GM18867 (cell line): ENCODE measurements at regions not wholly inside any gene's neighbourhood (a gene's known extent, or its start where the extent isn't known, plus 50 kb on each side); places are given as distances from the start of the nearest gene placed in this dataset.
"Not testable (repeated sequence)": the region's sequence is repeated elsewhere in the genome, so short reads cannot be mapped to it uniquely, and the experiment has no call there.

Experiments used
- ATAC-seq: cut with Tn5 transposase; IDR thresholded peaks from one replicate; pipeline ENCODE4 v1.9.1; 2021; ENCODE audit warnings: mild to moderate bottlenecking, moderate library complexity; ENCODE audit not compliant: unreplicated experiment

DNA sequence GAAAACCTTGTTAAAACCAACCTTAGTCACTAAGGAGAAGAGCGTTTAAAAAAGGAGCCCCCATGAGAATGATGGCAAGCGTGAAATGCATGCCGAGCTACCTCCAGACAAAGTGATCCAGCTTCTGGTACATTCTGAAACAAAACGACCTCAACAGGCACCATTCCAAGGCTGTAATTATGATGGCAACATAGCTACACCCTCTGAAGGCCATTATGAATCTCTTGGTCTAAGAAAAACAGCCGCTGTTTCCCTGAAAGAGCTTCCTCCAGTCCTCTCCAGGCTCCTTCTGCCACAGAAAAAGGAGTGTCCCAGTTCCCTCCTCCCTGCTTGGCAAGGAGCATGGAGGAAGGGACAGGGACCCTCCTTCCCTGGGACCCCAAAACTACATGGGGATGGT is 50.0 kb upstream of the ABLIM1 start:
- ATAC-seq: no peak

DNA sequence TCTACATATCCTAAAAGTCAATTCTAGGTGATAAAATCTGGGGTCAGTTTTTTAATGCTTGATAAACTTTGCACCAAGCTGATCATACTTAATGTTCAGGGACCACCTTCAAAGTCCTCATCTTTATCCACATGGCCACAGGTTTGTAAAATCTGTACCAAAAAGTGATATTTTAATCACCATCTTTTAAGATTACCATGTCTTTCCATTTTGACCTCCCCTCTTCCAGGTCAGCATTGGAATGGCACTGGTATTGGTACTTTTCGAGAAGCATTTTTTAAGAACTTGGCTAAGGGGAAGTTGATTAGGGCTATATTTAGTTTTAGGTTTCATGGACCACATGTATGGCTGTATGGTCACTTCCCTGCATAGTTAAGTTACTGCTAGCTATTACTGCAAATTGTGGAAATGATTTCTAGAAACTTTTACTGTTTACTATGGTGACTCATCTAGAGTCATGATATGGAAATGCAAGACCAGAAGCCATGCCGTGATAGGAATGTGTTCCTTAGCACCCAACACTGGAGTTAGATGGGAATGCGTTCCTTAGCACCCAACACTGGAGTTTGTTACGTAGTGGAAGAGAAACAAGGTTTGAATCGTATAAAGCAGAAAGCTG is 50.8 kb upstream of the ABLIM1 start:
- no peak for ATAC-seq

DNA sequence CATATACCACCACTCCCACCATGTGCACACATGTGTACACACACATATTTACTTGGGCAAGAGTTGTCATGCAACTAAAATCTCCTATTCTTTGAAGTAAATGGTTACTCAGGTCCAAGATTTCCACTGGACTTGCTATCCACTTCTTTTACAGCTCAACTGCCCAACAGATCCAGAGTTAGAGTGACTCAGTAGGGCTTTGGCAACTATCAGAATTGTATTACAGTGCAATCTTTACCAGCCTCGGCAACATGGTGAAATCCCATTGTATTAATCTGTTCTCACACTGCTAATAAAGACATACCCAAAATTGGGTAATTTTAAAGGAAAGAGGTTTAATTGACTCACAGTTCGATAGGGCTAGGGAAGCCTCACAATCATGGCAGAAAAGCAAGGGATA is 51.9 kb upstream of the ABLIM1 start:
- ATAC-seq: no peak

DNA sequence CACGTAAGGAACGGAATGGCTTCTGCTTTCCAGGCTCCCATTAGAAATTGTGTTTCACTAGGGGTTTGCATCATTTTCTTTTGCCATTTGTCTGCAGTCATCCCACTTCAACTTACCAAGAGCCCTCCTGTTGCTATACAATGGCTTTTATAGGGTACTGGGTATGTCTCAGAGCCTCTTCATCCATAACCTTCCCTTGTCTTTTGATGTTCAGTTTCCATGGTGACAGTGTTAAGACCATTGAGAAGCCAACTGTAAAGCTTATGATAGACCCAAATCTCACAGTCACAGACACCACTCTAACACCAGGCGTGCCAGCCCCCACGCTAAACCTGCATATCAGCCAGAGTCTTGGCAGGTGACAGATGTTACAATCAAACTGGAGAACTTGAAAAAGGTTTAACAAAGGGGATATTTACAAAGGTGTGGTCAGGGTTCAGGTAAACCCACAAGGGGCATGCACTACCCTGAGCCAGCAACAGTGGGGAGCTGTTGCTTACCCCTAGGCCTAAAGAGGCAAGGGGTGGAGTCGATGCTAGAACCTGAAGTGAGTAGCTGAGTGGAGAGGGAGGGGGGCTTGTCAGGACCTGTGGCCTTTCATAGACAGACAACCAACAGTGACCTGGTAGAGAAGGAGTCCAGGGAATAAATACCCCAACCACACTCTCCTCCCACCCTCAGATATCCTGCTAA is 53.2 kb upstream of the ABLIM1 start:
- no peak for ATAC-seq

DNA sequence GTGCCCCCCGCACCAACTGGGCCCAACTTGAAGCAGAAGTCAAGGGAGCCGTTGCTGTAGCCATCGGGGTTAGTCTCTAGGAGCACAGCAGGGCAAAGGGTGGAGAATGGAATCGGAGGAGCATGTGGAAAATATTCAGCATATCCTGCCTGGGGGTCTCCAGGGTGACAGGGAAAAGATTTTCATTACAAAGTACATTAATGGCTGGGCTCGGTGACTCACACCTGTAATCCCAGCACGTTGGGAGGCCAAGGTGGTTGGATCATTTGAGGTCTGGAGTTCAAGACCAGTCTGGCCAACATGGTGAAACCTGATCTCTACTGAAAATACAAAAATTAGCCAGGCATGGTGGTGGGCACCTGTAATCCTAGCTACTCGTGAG is 53.8 kb upstream of the ABLIM1 start:
- no peak for ATAC-seq

DNA sequence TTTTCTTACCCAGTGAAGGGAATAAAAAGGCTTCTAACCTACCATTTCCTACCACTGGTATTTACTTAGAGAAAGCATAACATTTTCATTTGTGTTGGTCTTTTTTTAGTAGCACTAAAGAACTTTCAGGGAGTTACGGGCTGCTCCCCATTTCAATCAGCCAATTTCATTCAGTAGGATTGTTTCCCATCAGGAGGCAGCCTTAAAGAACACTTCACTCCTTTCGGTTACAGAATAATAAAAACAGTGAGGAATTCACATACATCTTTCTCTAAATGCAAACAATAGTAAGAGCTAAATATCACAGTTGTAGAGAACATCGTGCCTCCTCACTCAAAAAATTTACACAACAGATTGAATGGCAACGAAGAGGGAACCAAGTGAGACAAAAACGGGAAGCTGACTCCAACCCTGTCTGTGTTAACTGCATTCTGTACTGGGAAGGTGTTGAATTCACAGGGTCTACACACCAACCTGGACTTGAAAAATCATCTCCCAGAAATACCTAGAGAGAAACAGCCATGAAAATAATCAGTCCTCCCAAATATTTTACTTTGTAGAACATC is 55.5 kb upstream of the ABLIM1 start:
- ATAC-seq: no peak

DNA sequence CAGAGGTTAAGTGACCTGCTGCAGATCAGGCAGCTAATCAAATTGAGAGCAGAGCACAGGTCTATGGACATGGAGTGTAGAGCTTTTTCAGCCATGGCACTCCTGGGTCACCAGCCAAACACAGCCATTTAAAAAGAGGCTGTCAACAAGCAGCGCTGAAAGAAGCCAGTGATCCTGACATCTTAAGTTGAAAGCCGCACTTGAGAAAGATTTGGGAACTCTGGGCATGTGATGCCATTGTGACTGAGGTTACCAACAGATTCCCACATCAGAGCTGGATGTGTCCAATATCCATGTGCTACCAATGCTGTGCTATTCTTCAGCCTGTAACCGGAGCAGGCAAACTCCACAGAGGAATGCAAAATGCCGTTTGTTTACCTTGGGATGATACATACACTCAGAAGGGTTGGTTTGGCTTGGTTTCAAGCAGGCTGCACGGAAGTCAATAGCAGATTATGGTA is 56.2 kb upstream of the ABLIM1 start:
- no peak for ATAC-seq

DNA sequence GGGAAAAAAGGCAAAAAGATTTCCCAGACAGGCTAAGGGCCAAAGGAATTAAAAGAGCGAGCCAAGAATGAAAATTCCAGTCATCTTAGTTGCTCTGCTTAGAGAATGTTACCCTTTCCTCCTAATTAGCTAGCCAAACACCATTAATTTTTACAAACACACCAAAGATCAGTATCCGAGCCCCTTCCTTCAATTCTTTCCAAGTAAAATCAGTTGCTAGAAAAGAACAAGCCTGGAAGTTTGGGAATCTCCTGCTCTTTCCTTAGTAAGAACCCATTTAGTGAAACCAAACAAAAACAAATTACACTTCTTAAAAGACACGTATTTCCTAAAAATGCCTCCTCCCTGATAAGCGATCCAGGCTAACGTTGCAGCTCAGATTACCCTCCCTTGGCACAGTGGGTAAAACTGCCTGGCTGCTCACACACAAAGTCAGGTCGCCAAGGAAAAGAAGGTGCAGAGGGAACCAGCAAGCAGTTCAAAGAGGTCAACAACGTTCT is 57.1 kb upstream of the ABLIM1 start:
- ATAC-seq: no peak

DNA sequence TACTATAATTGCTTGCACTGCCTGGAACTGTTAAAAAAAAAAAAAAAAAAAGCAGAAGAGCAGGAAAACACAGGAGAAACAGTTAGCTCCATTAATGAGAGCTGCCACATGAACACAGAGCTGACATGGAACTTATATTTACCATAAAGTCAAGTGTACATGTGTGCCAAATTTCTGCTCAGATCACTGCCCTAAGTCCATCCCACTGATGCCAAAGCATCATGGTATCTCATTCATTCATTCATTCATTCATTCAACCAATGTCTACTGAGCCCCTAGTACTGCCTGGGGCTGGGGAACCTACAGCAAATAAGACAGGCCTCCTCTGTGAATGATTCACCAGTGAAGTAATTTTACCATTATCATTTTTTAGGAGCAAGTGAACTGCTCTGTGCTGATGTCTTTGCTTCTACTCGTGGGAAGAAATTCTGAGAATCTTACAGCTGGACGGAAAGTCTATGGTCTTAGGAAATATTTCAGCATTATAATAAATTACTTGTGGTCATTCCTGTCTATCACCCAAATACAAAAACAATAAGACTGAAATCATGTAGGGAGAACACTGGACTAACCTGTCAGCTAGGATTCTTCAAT is 58.8 kb upstream of the ABLIM1 start:
- no peak for ATAC-seq

DNA sequence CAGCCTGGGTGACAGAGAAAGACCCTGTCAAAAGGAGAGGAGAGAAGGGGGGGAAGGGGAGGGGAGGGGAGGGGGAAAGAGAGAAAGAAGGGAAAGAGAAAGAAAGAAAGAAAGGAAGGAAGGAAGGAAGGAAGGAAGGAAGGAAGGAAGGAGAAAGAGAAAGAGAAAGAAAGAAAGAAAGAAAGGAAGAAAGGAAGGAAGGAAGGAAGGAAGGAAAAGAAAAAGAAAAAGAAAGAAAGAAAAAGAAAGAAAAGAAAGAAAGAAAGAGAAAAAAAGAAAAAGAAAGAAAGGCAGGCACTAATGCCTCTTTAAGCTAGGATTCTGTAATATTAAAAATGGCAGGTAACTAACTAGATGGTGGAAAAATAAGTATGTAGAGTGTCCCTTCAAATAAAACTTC is 59.8 kb upstream of the ABLIM1 start:
- ATAC-seq: not testable (repeated sequence)

DNA sequence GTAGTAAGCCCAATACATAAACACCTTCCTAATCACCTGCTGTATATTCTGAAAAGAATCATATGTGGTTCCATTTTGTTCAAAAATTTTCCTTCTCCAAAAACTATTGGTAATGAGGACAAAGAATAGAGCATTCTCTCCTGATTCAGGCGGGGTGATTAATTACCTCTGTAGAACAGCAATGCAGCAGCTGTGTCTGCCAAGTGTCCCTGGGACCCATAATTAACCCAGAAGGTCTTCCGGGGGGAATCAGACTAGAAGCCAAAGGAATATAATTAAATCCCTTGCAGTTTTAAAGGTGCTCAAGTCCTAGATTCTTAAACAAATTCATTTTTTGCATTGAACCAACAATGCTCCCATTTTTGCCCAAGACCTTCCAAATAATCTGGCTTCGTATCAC is 60.3 kb upstream of the ABLIM1 start:
- ATAC-seq: no peak

DNA sequence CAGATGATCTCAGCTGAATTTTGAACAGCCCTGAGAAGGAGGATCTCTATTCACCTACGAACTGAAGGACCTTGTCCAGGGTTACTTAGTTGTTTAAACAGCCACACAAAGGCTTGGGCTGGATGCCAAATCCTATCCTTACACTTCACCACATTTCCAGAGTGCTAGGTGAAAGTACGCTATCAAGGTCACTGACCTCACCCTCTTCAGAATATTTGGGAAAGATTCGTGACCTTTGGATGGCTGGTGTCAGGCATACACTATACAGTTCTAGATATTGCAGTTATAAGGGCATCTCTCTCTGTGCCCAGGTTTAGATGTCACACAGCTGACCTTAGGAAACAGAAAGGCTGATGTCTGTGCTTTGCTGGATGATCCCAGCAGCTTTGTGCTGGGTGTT is 61.2 kb upstream of the ABLIM1 start:
- no peak for ATAC-seq

DNA sequence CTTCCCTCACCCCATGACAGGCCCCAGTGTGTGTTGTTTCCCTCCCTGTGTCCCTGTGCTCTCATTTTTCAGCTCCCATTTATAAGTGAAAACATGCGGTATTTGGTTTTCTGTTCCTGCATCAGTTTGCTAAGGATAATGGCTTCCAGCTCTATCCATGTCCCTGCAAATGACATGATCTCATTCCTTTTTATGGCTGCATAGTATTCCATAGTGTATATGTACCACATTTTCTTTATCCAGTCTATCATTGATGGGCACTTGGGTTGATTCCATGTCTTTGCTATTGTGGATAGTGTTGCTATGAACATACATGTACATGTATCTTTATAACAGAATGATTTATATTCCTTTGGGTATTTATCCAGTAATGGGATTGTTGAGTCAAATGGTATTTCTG is 61.9 kb upstream of the ABLIM1 start:
- ATAC-seq: not testable (repeated sequence)

DNA sequence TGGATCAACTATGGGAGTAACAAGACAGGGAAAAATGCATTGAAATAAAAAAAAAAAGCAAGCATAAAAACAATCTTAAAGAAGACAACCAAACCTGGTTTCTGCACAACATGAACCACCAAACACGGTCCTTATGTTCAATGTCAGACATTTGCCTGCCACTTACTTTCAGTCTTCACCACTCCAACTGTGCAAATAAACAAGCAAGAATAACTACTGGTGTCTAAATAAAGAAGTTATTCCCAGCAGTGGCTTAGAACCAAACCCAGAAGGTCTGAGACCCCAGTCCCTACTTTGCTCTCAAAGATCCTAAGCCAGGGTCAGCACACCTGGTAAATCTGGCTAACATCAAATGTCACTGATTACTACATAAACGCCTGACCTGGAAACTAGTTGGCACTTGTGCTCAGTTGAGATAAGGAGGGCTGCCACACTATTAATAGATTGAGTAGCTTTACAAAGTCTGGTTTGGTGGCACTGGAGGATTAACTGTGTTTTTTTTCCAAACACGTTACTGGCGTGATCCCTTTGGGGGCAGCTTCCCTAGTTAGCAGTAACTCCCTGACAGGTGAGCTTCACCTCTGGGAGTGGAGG is 62.7 kb upstream of the ABLIM1 start:
- no peak for ATAC-seq

DNA sequence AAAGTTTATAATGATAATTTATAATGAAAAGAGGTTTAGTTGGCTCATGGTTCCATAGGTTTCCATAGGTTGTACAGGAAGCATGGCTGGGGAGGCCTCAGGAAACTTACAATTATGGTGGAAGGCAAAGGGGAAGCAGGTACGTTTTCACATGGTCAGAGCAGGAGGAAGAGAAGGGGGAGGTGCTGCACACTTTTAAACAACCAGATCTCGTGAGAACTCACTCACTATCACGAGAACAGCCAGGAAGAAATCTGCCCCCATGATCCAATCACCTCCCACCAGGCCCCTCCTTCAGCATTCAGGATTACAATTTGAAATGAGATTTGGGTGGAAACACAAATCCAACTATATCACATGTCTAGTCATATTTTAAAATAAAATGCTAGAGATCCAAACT is 64.1 kb upstream of the ABLIM1 start:
- ATAC-seq: not testable (repeated sequence)

DNA sequence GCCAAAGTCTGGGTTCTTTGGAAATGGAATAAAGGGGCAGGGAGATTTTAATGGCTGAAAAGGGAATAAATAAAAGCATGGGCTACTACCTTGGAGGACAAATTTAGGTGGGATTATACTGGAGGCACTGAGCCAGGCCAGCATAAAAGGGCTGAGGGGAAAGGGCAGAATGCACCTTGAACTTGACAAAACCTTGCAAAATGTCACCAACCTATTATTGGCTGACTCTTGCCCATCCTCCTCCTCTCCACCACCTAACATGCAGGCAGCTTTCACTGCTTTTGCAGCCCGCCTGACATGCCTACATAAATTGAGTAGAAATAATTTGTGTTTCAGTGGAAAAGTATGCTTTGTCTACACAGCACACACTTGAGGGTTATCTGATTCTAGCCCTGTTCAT is 65.3 kb upstream of the ABLIM1 start:
- no peak for ATAC-seq

DNA sequence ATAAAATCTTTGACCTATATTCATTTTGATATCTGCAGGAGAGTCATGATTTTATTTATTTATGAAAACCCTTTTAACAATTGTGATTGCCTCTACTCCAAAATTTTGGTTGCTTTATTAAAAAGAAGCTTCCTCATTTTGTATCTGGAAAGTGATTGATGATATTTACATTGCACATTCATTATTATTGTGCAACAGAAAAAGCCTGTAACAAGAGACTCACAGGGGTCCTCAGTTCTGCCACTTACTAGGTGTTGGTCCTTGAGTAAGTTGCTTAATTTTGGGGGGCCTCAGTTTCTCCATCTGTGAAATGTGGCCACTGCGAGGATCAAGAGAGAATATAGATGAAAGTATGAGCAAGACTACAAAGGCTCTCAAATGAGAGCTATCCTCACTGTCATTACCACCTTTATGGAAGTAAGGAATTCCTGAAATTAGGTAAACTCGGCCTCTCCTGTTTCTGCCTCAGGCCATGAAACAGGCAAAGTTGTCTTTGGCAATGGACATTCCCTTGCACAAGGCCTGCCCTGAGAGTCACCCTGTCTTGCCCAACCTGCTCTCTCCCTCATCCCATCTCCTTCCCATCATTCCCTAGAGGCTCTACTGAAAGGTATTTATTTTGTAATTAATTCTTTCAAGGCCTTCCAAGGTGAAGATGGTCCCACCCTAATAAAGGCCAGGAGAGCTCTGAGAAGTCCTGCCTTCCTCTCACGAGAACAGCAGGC is 66.1 kb upstream of the ABLIM1 start:
- ATAC-seq: no peak

DNA sequence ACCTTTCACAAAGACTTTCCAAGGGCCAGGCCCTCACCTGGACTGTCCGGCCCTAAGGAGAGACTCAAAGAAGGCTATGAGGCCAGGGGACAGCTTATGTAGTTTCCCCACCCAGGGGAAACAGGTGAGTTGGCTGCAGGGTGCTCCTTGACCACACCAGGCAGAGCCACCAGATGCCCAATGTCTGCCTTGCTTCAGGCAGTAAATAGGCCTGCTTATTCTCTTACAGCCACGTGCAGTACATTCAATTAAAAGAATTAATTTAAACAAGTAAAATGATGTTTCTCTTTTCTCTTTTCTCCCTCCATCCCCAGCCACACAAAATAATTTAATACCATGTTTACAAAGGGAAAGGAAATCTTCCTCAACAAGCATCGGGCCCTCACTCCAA is 66.6 kb upstream of the ABLIM1 start:
- no peak for ATAC-seq

DNA sequence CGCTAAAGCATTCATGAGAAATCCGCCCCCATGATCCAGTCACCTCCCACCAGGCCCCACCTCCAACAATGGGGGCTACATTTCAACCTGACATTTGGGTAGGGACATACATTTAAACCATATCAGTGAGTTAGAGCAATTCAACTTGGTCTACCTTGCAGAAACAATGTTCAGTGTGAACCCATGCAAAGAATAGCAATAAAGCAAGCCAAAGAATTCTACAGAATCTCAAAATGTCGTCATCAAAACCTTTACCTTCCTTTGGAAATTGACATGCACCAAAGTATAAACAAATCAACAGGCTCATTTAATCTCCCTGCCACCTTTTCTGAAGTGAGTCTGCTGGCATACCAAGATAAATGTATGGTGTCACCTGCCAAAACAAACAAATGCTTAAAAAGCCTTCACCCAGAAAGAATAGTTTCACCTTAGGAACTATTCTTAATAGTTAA is 68.8 kb upstream of the ABLIM1 start:
- ATAC-seq: no peak

DNA sequence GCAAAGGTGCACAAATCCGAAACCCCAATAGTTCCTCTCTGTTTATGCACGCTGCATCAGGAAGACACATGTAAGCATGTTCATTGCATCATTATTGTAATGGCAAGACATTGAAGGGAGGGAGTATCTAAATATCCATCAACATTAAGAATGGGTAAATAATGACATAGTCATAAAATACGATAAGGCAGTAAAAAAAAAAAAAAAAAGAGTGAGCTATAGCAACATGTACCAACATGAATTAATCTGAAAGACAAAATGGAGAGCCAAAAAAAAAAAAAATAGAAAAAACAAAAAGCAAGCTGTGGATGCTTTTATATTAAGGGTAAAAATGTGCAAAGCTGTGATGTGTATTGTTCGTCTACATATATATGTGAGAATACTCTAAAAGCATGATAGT is 70.2 kb upstream of the ABLIM1 start:
- ATAC-seq: no peak

DNA sequence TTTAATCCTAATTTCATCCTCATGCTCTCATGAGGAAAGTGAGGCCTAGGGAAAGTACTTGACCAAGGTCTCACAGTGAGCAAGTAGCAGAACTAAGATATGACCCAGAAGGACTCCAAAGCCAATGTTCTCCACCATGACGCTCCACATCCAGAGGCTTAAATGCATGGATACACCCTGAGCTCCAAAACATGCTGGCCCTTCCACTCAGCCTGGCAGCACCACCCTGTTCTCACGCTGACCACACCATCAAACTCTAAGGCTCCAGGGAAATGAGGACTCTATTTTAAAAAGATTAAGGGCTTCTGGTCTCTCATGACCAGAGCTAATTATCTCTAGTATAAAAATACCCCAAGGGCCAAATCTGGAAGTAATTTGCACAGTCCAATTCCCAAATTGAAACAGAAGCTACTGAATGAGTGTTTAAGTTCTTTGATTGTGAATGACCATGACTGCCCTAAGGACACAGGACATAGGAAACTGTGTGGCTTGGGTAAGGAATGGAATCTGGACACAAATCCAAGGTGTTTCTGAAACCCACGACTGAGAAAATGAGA is 71.1 kb upstream of the ABLIM1 start:
- ATAC-seq: no peak
